ENCODE measurements at regions not wholly inside any gene's neighbourhood (a gene's known extent, or its start where the extent isn't known, plus 50 kb on each side); places are given as distances from the start of the nearest gene placed in this dataset.
A peak's percentile ranks its signal among the peaks of the same experiment; 100 is the strongest.

GRCh38 chr1:24993871-24994580 is 64.0 kb upstream of the RUNX3 start:
- TF ChIP-seq CTCF (IDR thresholded peaks at IDR 0.05 in 8 of 11, conservative IDR thresholded peaks at IDR 0.05 in 3 of 11), result no peak
- no peak for TF ChIP-seq POLR2A (IDR thresholded peaks at IDR 0.05)
- no peak for TF ChIP-seq POLR2AphosphoS5 (IDR thresholded peaks at IDR 0.05)

GRCh38 chr1:24992761-24993211 is 62.7 kb upstream of the RUNX3 start:
- peaks cover 0 to 97% (median 30%) of the 10 kb centered on the region in 6 donors for H3K4me1 ChIP-seq
- peaks cover 0 to 4% (median 0%) of the 10 kb centered on the region in 8 donors for H3K9me3 ChIP-seq
- H3K36me3 ChIP-seq, result no peaks in the 10 kb centered on the region
- H3K27me3 ChIP-seq (replicated peaks in 1 of 7), result peaks cover 0 to 12% (median 0%) of the 10 kb centered on the region in 7 donors
- H3K27ac ChIP-seq, result peak overlapping the region; percentile 27 to 91 (median 75)
- peak; percentile 68 for DNase-seq
- H3K4me3 ChIP-seq, result peak overlapping the region in 1 of 8 donors; percentile 43
- TF ChIP-seq POLR2AphosphoS5 (IDR thresholded peaks at IDR 0.05), result peak in 2 of 3 donors; percentile 39 to 61
- TF ChIP-seq POLR2A (IDR thresholded peaks at IDR 0.05), result no peak
- WGBS, 5 donors, result 29 to 45% (median 38%) methylated on average over 12 of the region's 12 CpGs
- intact Hi-C loops (cut with DNase I; ENCODE audit: low total_unique reads), result no loop called here

More at GRCh38 chr1:24993871-24994580, 64.0 kb upstream of the RUNX3 start:
- H3K27me3 ChIP-seq (replicated peaks in 1 of 7), result peaks cover 0 to 12% (median 0%) of the 10 kb centered on the region in 7 donors
- H3K27ac ChIP-seq, result peak overlapping the region in 4 of 8 donors; percentile 74 to 91 (median 82)
- no peak overlapping the region for H3K4me3 ChIP-seq
- intact Hi-C loops (cut with DNase I; ENCODE audit: low total_unique reads), result no loop called here
- peaks cover 0 to 96% (median 30%) of the 10 kb centered on the region in 6 donors for H3K4me1 ChIP-seq
- DNase-seq, result peak; percentile 61
- no peaks in the 10 kb centered on the region for H3K36me3 ChIP-seq
- peaks cover 0 to 4% (median 0%) of the 10 kb centered on the region in 8 donors for H3K9me3 ChIP-seq
- 90 to 92% (median 92%) methylated on average over 11 to 16 of the region's 16 CpGs for WGBS, 5 donors

- no peak for TF ChIP-seq CTCF (IDR thresholded peaks at IDR 0.05 in 8 of 11, conservative IDR thresholded peaks at IDR 0.05 in 3 of 11)
- no peak for TF ChIP-seq POLR2AphosphoS5 (IDR thresholded peaks at IDR 0.05)
- Histone ChIP-seq H3K27me3 (replicated peaks in 1 of 7) (peaks cover 0 to 12% (median 0%) of the 10 kb centered on the region in 7 donors), H3K4me1 (peaks cover 0 to 93% (median 28%) of the 10 kb centered on the region in 6 donors), H3K27ac (peak overlapping the region; percentile 27 to 91 (median 75)), H3K36me3 (no peaks in the 10 kb centered on the region), H3K9me3 (peaks cover 0 to 4% (median 0%) of the 10 kb centered on the region in 8 donors), H3K4me3 (peak overlapping the region in 1 of 8 donors; percentile 43)
- intact Hi-C loops (cut with DNase I; ENCODE audit: low total_unique reads), result no loop called here
- WGBS, 5 donors, result 75 to 84% (median 79%) methylated on average over 10 to 11 of the region's 11 CpGs
- DNase-seq, result peak; percentile 71
These were observed 62.2 kb upstream of the RUNX3 start for GRCh38 chr1:24992124-24992760.

- Histone ChIP-seq H3K4me1 (peaks cover 0 to 88% (median 28%) of the 10 kb centered on the region in 6 donors), H3K9me3 (peaks cover 0 to 4% (median 0%) of the 10 kb centered on the region in 8 donors), H3K27ac (peak overlapping the region in 7 of 8 donors; percentile 27 to 91 (median 76)), H3K4me3 (no peak overlapping the region), H3K36me3 (no peaks in the 10 kb centered on the region), H3K27me3 (replicated peaks in 1 of 7) (peaks cover 0 to 12% (median 0%) of the 10 kb centered on the region in 7 donors)
- 63 to 79% (median 71%) methylated on average over 7 of the region's 7 CpGs for WGBS, 5 donors
- no peak for TF ChIP-seq POLR2A (IDR thresholded peaks at IDR 0.05)
- no peak for TF ChIP-seq POLR2AphosphoS5 (IDR thresholded peaks at IDR 0.05)
- intact Hi-C loops (cut with DNase I; ENCODE audit: low total_unique reads), result no loop called here
- DNase-seq, result peak; percentile 23
These were observed 61.6 kb upstream of the RUNX3 start for GRCh38 chr1:24991697-24992096.

Data from spleen (tissue), 11 donors.